ENCODE measurements at regions not wholly inside any gene's neighbourhood (a gene's known extent, or its start where the extent isn't known, plus 50 kb on each side); places are given as distances from the start of the nearest gene placed in this dataset.
A peak's percentile ranks its signal among the peaks of the same experiment; 100 is the strongest.

- Histone ChIP-seq H3K4me1 (peaks cover 0 to 8% (median 0%) of the 10 kb centered on the region in 9 donors), H3K4me3 (no peak overlapping the region), H3K36me3 (no peaks in the 10 kb centered on the region), H3K27ac (no peak overlapping the region), H3K27me3 (peaks cover 0 to 58% (median 24%) of the 10 kb centered on the region in 7 donors), H3K9me3 (peaks cover 0 to 30% (median 0%) of the 10 kb centered on the region in 11 donors)
- intact Hi-C loops (cut with DNase I): no loop called here
- 50 to 66% methylated on average over 2 of the region's 2 CpGs for WGBS, 2 donors
- no peak for DNase-seq
- ATAC-seq: no peak
- no peak for TF ChIP-seq CTCF (IDR thresholded peaks at IDR 0.05)
Measured at GRCh38 chr16:86410081-86410480, 100.2 kb upstream of the FOXF1 start.

- TF ChIP-seq CTCF (IDR thresholded peaks at IDR 0.05): no peak
- 90 to 92% methylated on average over 5 of the region's 5 CpGs for WGBS, 2 donors
- DNase-seq (no peak), ATAC-seq (no peak)
- Histone ChIP-seq H3K4me1 (peaks cover 0 to 9% (median 0%) of the 10 kb centered on the region in 9 donors), H3K27me3 (peaks cover 0 to 53% (median 20%) of the 10 kb centered on the region in 7 donors), H3K9me3 (peaks cover 0 to 30% (median 0%) of the 10 kb centered on the region in 11 donors), H3K36me3 (no peaks in the 10 kb centered on the region), H3K27ac (no peak overlapping the region), H3K4me3 (no peak overlapping the region)
- intact Hi-C loops (cut with DNase I): no loop called here
Measured at GRCh38 chr16:86410529-86410928, 99.8 kb upstream of the FOXF1 start.

GRCh38 chr16:86411897-86412296 is 98.4 kb upstream of the FOXF1 start:
- WGBS, 2 donors: 56 to 57% methylated on average over 7 of the region's 7 CpGs
- no peak for TF ChIP-seq CTCF (IDR thresholded peaks at IDR 0.05)
- ATAC-seq (no peak), DNase-seq (no peak)
- H3K27me3 ChIP-seq: peaks cover 0 to 40% (median 6%) of the 10 kb centered on the region in 7 donors
- peaks cover 0 to 34% (median 0%) of the 10 kb centered on the region in 11 donors for H3K9me3 ChIP-seq
- H3K36me3 ChIP-seq: no peaks in the 10 kb centered on the region
- intact Hi-C loops (cut with DNase I): no loop called here
- no peak overlapping the region for H3K27ac ChIP-seq
- H3K4me3 ChIP-seq: no peak overlapping the region
- peaks cover 0 to 14% (median 0%) of the 10 kb centered on the region in 9 donors for H3K4me1 ChIP-seq

- peak in 7 of 8 donors; percentile 35 to 90 (median 83) for ATAC-seq
- intact Hi-C loops (cut with DNase I): no loop called here
- peak in 1 of 2 donors; percentile 59 for DNase-seq
- Histone ChIP-seq H3K4me1 (peaks cover 0 to 14% (median 0%) of the 10 kb centered on the region in 9 donors), H3K27ac (peak overlapping the region in 7 of 10 donors; percentile 52 to 77 (median 62)), H3K9me3 (peaks cover 0 to 34% (median 0%) of the 10 kb centered on the region in 11 donors), H3K4me3 (no peak overlapping the region), H3K27me3 (peaks cover 0 to 21% (median 0%) of the 10 kb centered on the region in 7 donors), H3K36me3 (no peaks in the 10 kb centered on the region)
- 52 to 59% methylated on average over 9 of the region's 9 CpGs for WGBS, 2 donors
- TF ChIP-seq CTCF (IDR thresholded peaks at IDR 0.05): no peak
Measured at GRCh38 chr16:86414991-86415740, 95.2 kb upstream of the FOXF1 start.

Data from heart right ventricle (tissue), 16 donors.